T-helper 1 cell treated with Interleukin-12 subunit alpha and Interleukin-12 subunit beta and Interleukin-4 antibody, amounts not matched to agents 30 μg/mL and 1 μg/mL, for 36 hours (primary cell): ENCODE measurements at regions not wholly inside any gene's neighbourhood (a gene's known extent, or its start where the extent isn't known, plus 50 kb on each side); places are given as distances from the start of the nearest gene placed in this dataset.
"Not testable (repeated sequence)": the region's sequence is repeated elsewhere in the genome, so short reads cannot be mapped to it uniquely, and the experiment has no call there.

Source experiments
- H3K27ac Mint-ChIP-seq: one replicate; pipeline ENCODE4 v1.8.0; 2021; ENCODE audit warnings: mild to moderate bottlenecking, mixed read lengths
- H3K27me3 Mint-ChIP-seq: one replicate; pipeline ENCODE4 v1.8.0; 2021; ENCODE audit warnings: low read depth, mixed read lengths
- H3K36me3 Mint-ChIP-seq: one replicate; pipeline ENCODE4 v1.8.0; 2021; ENCODE audit warnings: low read depth, mixed read lengths
- H3K4me1 Mint-ChIP-seq: one replicate; pipeline ENCODE4 v1.8.0; 2021; ENCODE audit warnings: low read depth, mixed read lengths
- H3K4me3 Mint-ChIP-seq: one replicate; pipeline ENCODE4 v1.8.0; 2021; ENCODE audit warnings: mild to moderate bottlenecking, moderate library complexity, mixed read lengths
- H3K9me3 Mint-ChIP-seq: one replicate; pipeline ENCODE4 v1.8.0; 2021; ENCODE audit warnings: mixed read lengths

- no peaks in the 10 kb centered on the region for H3K27me3 Mint-ChIP-seq
- H3K4me3 Mint-ChIP-seq: no peak overlapping the region
- no peaks in the 10 kb centered on the region for H3K36me3 Mint-ChIP-seq
- no peaks in the 10 kb centered on the region for H3K4me1 Mint-ChIP-seq
- H3K9me3 Mint-ChIP-seq: peaks cover 17% of the 10 kb centered on the region
- no peak overlapping the region for H3K27ac Mint-ChIP-seq
These were observed 786.2 kb upstream of the FBXO33 start for GRCh38 chr14:40218282-40218941.

GRCh38 chr14:40216976-40217375 is 784.7 kb upstream of the FBXO33 start:
- no peaks in the 10 kb centered on the region for H3K36me3 Mint-ChIP-seq
- H3K27ac Mint-ChIP-seq: no peak overlapping the region
- no peaks in the 10 kb centered on the region for H3K27me3 Mint-ChIP-seq
- no peak overlapping the region for H3K4me3 Mint-ChIP-seq
- H3K4me1 Mint-ChIP-seq: no peaks in the 10 kb centered on the region
- peaks cover 18% of the 10 kb centered on the region for H3K9me3 Mint-ChIP-seq

GRCh38 chr14:40216408-40216807 is 784.2 kb upstream of the FBXO33 start:
- H3K36me3 Mint-ChIP-seq, H3K4me3 Mint-ChIP-seq, H3K27me3 Mint-ChIP-seq, H3K4me1 Mint-ChIP-seq, H3K27ac Mint-ChIP-seq: not testable (repeated sequence)
- peaks cover 18% of the 10 kb centered on the region for H3K9me3 Mint-ChIP-seq

DNA sequence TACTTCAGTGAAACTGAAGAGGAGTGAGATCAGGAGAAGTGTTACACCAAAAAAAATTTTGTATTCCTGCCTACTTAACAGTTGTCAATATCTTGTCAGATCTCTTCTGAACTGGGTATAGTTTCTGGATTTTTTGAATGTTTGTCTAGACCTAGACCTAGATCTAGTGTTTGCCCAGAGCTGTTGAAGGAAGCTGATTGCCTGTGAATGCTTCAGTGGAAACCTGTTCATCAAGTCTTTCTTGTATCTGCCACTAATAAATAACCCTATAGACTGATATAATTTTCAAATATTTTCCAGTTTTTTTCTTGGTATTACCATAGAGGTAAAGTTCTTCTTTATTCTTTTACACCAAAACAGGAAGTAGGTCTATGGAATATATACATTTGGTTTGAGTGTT is 781.5 kb upstream of the FBXO33 start:
- H3K27me3 Mint-ChIP-seq: no peaks in the 10 kb centered on the region
- no peak overlapping the region for H3K27ac Mint-ChIP-seq
- peaks cover 19% of the 10 kb centered on the region for H3K9me3 Mint-ChIP-seq
- H3K4me3 Mint-ChIP-seq: no peak overlapping the region
- no peaks in the 10 kb centered on the region for H3K4me1 Mint-ChIP-seq
- no peaks in the 10 kb centered on the region for H3K36me3 Mint-ChIP-seq

DNA sequence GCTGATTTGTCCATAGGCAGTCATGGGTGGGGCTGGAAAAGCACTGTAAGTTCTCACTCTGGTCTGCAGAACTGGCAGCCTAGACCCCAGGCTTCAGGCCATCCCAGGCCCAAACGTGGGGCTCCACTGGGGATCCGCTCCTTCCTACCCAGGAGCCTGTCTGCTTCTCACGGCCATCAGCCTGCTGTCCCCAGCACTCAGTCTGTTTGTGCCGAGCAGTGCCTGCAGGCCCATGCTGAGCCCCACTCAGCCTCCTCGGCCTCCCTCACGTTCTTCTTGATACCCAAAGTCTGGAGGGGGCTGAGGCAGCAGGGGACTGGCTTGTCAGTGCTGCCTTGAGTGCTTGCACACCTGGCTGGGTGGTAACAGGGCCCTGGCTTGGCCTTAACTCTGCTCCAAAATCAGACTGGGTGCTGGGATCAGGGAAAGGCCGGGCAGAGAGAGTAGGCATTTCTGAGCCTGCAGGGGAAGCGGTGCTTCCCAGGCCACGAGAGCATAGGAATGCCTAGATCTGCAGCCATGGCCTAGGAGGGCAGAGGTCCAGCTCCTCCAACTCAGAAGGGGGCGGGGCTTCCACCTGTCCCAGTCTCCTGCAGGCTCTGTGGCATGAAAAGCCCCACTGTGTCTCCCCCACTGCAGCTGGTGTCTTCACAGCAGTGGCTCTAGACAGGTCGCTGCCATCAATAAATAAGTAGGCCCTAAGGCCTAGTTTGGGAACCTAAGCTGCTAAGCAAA is 772.4 kb upstream of the FBXO33 start:
- Mint-ChIP-seq H3K4me3 (no peak overlapping the region), H3K9me3 (peaks cover 11% of the 10 kb centered on the region), H3K4me1 (no peaks in the 10 kb centered on the region), H3K27ac (no peak overlapping the region), H3K27me3 (no peaks in the 10 kb centered on the region), H3K36me3 (no peaks in the 10 kb centered on the region)

DNA sequence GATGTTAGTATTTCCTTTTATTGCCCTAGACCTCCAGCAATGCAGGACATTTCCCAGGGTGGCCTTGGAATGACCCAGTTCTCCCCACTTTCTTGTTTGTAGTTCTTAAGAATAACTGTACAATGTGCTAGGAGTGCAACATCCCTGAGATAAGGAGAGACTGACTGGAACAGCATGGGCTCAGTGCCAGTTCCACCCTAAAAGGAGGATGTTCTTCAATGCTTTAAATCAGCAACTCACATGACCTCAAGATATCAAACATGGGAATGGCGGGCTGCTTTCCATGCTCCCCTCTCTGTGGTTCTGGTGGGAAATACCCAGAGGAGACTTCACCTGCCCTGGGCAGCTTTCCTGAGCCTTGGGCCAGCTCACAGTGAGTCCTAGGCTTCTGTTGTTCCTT is 766.9 kb upstream of the FBXO33 start:
- no peaks in the 10 kb centered on the region for H3K36me3 Mint-ChIP-seq
- H3K4me3 Mint-ChIP-seq: no peak overlapping the region

GRCh38 chr14:40197344-40197743 is 765.1 kb upstream of the FBXO33 start:
- H3K4me3 Mint-ChIP-seq: no peak overlapping the region
- no peaks in the 10 kb centered on the region for H3K4me1 Mint-ChIP-seq
- H3K9me3 Mint-ChIP-seq: no peaks in the 10 kb centered on the region
- H3K36me3 Mint-ChIP-seq: no peaks in the 10 kb centered on the region
- H3K27me3 Mint-ChIP-seq: no peaks in the 10 kb centered on the region
- H3K27ac Mint-ChIP-seq: no peak overlapping the region

More for the DNA sequence above, 766.9 kb upstream of the FBXO33 start:
- H3K4me1 Mint-ChIP-seq: no peaks in the 10 kb centered on the region
- H3K9me3 Mint-ChIP-seq: peaks cover 3% of the 10 kb centered on the region
- no peaks in the 10 kb centered on the region for H3K27me3 Mint-ChIP-seq
- H3K27ac Mint-ChIP-seq: no peak overlapping the region

- peaks cover 8% of the 10 kb centered on the region for H3K9me3 Mint-ChIP-seq
- H3K27me3 Mint-ChIP-seq: no peaks in the 10 kb centered on the region
- no peak overlapping the region for H3K4me3 Mint-ChIP-seq
- H3K27ac Mint-ChIP-seq: no peak overlapping the region
- no peaks in the 10 kb centered on the region for H3K4me1 Mint-ChIP-seq
- no peaks in the 10 kb centered on the region for H3K36me3 Mint-ChIP-seq
These were observed 755.8 kb upstream of the FBXO33 start for GRCh38 chr14:40188006-40188405.

- Mint-ChIP-seq H3K9me3 (peaks cover 48% of the 10 kb centered on the region), H3K4me3 (no peak overlapping the region), H3K27me3 (no peaks in the 10 kb centered on the region), H3K4me1 (no peaks in the 10 kb centered on the region), H3K36me3 (no peaks in the 10 kb centered on the region), H3K27ac (no peak overlapping the region)
These were observed 731.9 kb upstream of the FBXO33 start for GRCh38 chr14:40164083-40164482.

- Mint-ChIP-seq H3K36me3 (no peaks in the 10 kb centered on the region), H3K27ac (no peak overlapping the region), H3K4me3 (no peak overlapping the region), H3K9me3 (peaks cover 29% of the 10 kb centered on the region), H3K4me1 (no peaks in the 10 kb centered on the region), H3K27me3 (no peaks in the 10 kb centered on the region)
These were observed 707.4 kb upstream of the FBXO33 start for GRCh38 chr14:40139657-40140056.

DNA sequence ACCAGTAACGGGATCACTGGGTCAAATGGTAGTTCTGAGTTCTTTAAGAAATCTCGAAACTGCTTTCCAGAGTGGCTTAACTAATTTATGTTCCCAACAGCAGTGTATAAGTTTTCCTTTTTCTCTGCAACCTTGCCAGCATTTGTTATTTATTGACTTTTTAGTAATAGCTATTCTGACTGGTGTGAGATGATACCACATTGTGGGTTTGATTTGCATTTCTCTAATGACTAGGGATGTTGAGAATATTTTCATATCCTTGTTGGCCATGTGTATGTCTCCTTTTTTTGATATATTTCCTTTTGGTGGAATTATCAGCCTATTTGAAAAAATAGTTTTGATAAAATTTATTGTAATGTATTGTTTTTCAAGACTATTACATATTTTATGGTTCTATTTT is 701.2 kb upstream of the FBXO33 start:
- Mint-ChIP-seq H3K4me1 (no peaks in the 10 kb centered on the region), H3K27ac (no peak overlapping the region), H3K9me3 (peaks cover 51% of the 10 kb centered on the region), H3K36me3 (no peaks in the 10 kb centered on the region), H3K27me3 (no peaks in the 10 kb centered on the region), H3K4me3 (no peak overlapping the region)

DNA sequence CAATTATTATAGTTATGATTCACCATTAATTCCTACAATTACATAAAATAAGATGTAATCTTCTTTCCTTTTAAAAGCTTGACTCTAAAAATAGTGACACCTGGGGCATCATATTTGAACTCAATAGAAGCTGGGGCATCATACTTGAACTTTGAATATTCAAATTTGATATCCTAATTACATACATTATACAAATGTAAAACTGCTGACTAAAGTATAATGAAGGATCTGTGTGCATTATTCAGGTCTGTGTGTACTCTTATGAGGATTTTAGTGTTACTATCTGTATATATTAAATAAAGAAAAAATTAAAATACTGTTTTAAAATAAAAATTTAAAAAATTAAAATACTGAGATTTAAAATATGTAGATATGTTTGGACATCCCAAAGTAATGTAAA is 696.9 kb upstream of the FBXO33 start:
- no peaks in the 10 kb centered on the region for H3K27me3 Mint-ChIP-seq
- H3K4me1 Mint-ChIP-seq: no peaks in the 10 kb centered on the region
- peaks cover 35% of the 10 kb centered on the region for H3K9me3 Mint-ChIP-seq
- H3K36me3 Mint-ChIP-seq: no peaks in the 10 kb centered on the region
- H3K4me3 Mint-ChIP-seq: no peak overlapping the region
- no peak overlapping the region for H3K27ac Mint-ChIP-seq

DNA sequence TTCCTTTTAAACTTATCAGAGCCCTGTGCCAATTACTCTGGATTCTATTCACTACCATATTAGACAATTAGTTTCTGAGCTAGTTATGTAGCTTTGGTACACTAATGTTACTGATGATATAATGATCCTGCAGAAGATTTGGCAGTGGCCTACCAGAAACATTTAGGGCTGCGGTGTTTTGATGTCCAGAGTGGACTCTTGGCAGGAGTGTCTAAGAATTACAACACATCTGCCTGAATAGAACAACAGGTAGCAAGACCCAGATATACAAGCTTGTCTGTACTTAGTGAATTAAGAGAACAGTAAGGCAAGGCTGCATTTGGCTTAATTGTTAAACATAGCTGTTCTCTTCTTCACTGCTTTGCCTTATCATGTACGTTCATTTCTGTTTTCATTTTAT is 691.6 kb upstream of the FBXO33 start:
- Mint-ChIP-seq H3K36me3 (no peaks in the 10 kb centered on the region), H3K9me3 (peaks cover 15% of the 10 kb centered on the region), H3K4me1 (no peaks in the 10 kb centered on the region), H3K27me3 (no peaks in the 10 kb centered on the region), H3K27ac (no peak overlapping the region), H3K4me3 (no peak overlapping the region)

GRCh38 chr14:40122968-40123648 is 690.9 kb upstream of the FBXO33 start:
- Mint-ChIP-seq H3K9me3 (peaks cover 20% of the 10 kb centered on the region), H3K36me3 (no peaks in the 10 kb centered on the region), H3K4me1 (no peaks in the 10 kb centered on the region), H3K4me3 (no peak overlapping the region), H3K27me3 (no peaks in the 10 kb centered on the region), H3K27ac (no peak overlapping the region)

GRCh38 chr14:40119765-40120164 is 687.5 kb upstream of the FBXO33 start:
- no peaks in the 10 kb centered on the region for H3K4me1 Mint-ChIP-seq
- no peak overlapping the region for H3K4me3 Mint-ChIP-seq
- H3K27ac Mint-ChIP-seq: no peak overlapping the region
- peaks cover 23% of the 10 kb centered on the region for H3K9me3 Mint-ChIP-seq
- no peaks in the 10 kb centered on the region for H3K27me3 Mint-ChIP-seq
- no peaks in the 10 kb centered on the region for H3K36me3 Mint-ChIP-seq
